ENCODE measurements at regions not wholly inside any gene's neighbourhood (a gene's known extent, or its start where the extent isn't known, plus 50 kb on each side); places are given as distances from the start of the nearest gene placed in this dataset.

DNA sequence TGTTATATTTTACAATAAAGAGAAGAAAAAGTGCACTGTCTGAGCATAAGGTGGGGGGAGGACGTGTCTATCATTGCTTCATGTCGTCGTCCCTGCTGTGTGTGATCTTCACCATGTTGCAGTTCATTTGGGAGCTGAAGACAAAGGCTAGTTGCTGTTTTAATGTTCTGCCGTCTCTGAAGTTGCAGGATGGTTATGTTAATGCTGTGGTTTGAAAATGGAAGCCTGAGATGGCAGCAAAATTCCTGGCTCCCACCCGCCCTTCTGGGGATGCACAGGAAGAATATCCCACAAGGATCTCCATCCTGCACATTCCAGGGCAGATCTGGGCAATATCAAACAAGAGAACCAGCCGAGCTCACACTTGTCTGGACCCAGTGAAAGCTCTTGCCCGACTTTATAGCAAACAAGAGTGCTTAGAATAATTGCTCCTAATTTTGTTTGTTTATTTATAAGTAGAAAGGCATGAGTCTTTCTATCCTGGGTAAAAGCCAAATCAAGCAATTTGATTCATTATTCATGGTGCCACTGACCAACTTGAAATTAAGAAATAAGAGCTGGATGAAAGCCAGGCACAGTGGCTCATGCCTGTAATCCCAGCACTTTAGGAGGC is 110.3 kb upstream of the ABCC4 start:
- Histone ChIP-seq H3K79me2 (ENCODE audit: control insufficient read depth, insufficient read depth, low read length) (no peaks in the 10 kb centered on the region), H3K4me1 (ENCODE audit: control insufficient read depth, extremely low read depth, insufficient read depth, low read length) (no peaks in the 10 kb centered on the region), H3K36me3 (ENCODE audit: control insufficient read depth in 2 of 2, extremely low read depth in 1 of 2, insufficient read depth in 2 of 2, low read length in 2 of 2) (no peaks in the 10 kb centered on the region), H3K4me3 (replicated peaks in 1 of 3; ENCODE audit: insufficient read depth in 1 of 3, low read depth in 1 of 3, low read length in 3 of 3) (no peak overlapping the region), H3K9me1 (replicated peaks; ENCODE audit: control insufficient read depth, extremely low read depth, insufficient read depth, low read length) (no peaks in the 10 kb centered on the region), H3K4me2 (ENCODE audit: insufficient read depth, low read length) (no peak overlapping the region), H3K27ac (ENCODE audit: insufficient read depth, low read depth, low read length) (no peak overlapping the region), H4K20me1 (replicated peaks; ENCODE audit: control insufficient read depth, extremely low read depth, insufficient read depth, low read length) (no peaks in the 10 kb centered on the region), H2AFZ (ENCODE audit: low read depth, low read length) (no peak overlapping the region), H3K9me3 (replicated peaks; ENCODE audit: control insufficient read depth, insufficient read depth, low read length) (no peaks in the 10 kb centered on the region), H3K9ac (replicated peaks; ENCODE audit: extremely low read depth, insufficient read depth, low read length) (no peak overlapping the region), H3K27me3 (ENCODE audit: control insufficient read depth in 2 of 2, insufficient read depth in 2 of 2, low read length in 2 of 2) (no peaks in the 10 kb centered on the region)
- intact Hi-C loops (cut with micrococcal nuclease) = no loop called here
- no TSS peak for BruUV-seq (replicated peaks)
- ChIA-PET CTCF (interaction anchor here (1.1 to 5.3 kb wide), 5 partner anchors 11 to 423 kb away, joined by 3 to 29 read pairs (median 4); no protein-coding TSS in a partner anchor), POLR2A (no interaction called here)
- FAIRE-seq (no peak), DNase-seq (ENCODE audit: low read depth, low spot score) (no peak)
- TF ChIP-seq JUN (IDR thresholded peaks at IDR 0.05; ENCODE audit: borderline replicate concordance, insufficient read depth, insufficient read length, low read depth) (no peak), FOS (IDR thresholded peaks at IDR 0.05; ENCODE audit: borderline replicate concordance, insufficient read depth, low read length) (no peak), EZH2 (IDR thresholded peaks at IDR 0.05; ENCODE audit: borderline replicate concordance, low read depth, low read length, severe bottlenecking) (no peak)
- TF ChIP-seq, protein P1, sequence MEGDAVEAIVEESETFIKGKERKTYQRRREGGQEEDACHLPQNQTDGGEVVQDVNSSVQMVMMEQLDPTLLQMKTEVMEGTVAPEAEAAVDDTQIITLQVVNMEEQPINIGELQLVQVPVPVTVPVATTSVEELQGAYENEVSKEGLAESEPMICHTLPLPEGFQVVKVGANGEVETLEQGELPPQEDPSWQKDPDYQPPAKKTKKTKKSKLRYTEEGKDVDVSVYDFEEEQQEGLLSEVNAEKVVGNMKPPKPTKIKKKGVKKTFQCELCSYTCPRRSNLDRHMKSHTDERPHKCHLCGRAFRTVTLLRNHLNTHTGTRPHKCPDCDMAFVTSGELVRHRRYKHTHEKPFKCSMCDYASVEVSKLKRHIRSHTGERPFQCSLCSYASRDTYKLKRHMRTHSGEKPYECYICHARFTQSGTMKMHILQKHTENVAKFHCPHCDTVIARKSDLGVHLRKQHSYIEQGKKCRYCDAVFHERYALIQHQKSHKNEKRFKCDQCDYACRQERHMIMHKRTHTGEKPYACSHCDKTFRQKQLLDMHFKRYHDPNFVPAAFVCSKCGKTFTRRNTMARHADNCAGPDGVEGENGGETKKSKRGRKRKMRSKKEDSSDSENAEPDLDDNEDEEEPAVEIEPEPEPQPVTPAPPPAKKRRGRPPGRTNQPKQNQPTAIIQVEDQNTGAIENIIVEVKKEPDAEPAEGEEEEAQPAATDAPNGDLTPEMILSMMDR (IDR thresholded peaks at IDR 0.05; ENCODE audit: extremely low read depth in 1 of 2, insufficient read depth in 1 of 2, low read depth in 1 of 2, low read length in 2 of 2) = no peak
- dilution Hi-C loops (cut with MboI; ENCODE audit: extremely low pct_ligation_motif_present, low sequenced_read_pairs) = no loop called here

- Histone ChIP-seq H3K9me3 (replicated peaks; ENCODE audit: control insufficient read depth, insufficient read depth, low read length) (no peaks in the 10 kb centered on the region), H3K9ac (replicated peaks; ENCODE audit: extremely low read depth, insufficient read depth, low read length) (no peak overlapping the region), H3K36me3 (ENCODE audit: control insufficient read depth in 2 of 2, extremely low read depth in 1 of 2, insufficient read depth in 2 of 2, low read length in 2 of 2) (no peaks in the 10 kb centered on the region), H3K4me3 (replicated peaks in 1 of 3; ENCODE audit: insufficient read depth in 1 of 3, low read depth in 1 of 3, low read length in 3 of 3) (no peak overlapping the region), H3K27me3 (ENCODE audit: control insufficient read depth in 2 of 2, insufficient read depth in 2 of 2, low read length in 2 of 2) (peaks cover 0 to 3% of the 10 kb centered on the region in 2 experiments), H4K20me1 (replicated peaks; ENCODE audit: control insufficient read depth, extremely low read depth, insufficient read depth, low read length) (no peaks in the 10 kb centered on the region), H3K9me1 (replicated peaks; ENCODE audit: control insufficient read depth, extremely low read depth, insufficient read depth, low read length) (no peaks in the 10 kb centered on the region), H3K79me2 (ENCODE audit: control insufficient read depth, insufficient read depth, low read length) (no peaks in the 10 kb centered on the region), H3K4me2 (ENCODE audit: insufficient read depth, low read length) (no peak overlapping the region), H3K4me1 (ENCODE audit: control insufficient read depth, extremely low read depth, insufficient read depth, low read length) (no peaks in the 10 kb centered on the region), H3K27ac (ENCODE audit: insufficient read depth, low read depth, low read length) (no peak overlapping the region), H2AFZ (ENCODE audit: low read depth, low read length) (no peak overlapping the region)
- BruUV-seq (replicated peaks) = no TSS peak
- ChIA-PET CTCF (interaction anchor here (0.6 kb wide), 1 partner anchor 289 kb away, joined by 4 read pairs; no protein-coding TSS in a partner anchor), POLR2A (no interaction called here)
- dilution Hi-C loops (cut with MboI; ENCODE audit: extremely low pct_ligation_motif_present, low sequenced_read_pairs) = no loop called here
- no peak for FAIRE-seq
- no peak for DNase-seq (ENCODE audit: low read depth, low spot score)
- no peak for TF ChIP-seq GATA2 (IDR thresholded peaks at IDR 0.05; ENCODE audit: insufficient read depth, insufficient read length, low read depth, low read length)
- TF ChIP-seq POLR2A (IDR thresholded peaks at IDR 0.05; ENCODE audit: low read depth, low read length) = no peak
- TF ChIP-seq JUN (IDR thresholded peaks at IDR 0.05; ENCODE audit: borderline replicate concordance, insufficient read depth, insufficient read length, low read depth) = no peak
- TF ChIP-seq EZH2 (IDR thresholded peaks at IDR 0.05; ENCODE audit: borderline replicate concordance, low read depth, low read length, severe bottlenecking) = no peak
- TF ChIP-seq FOS (IDR thresholded peaks at IDR 0.05; ENCODE audit: borderline replicate concordance, insufficient read depth, low read length) = no peak
- TF ChIP-seq MAX (IDR thresholded peaks at IDR 0.05; ENCODE audit: insufficient read depth, insufficient read length) = no peak
- TF ChIP-seq MYC (IDR thresholded peaks at IDR 0.05; ENCODE audit: low read depth, low read length) = no peak
- TF ChIP-seq POLR2AphosphoS5 (IDR thresholded peaks at IDR 0.05; ENCODE audit: insufficient read depth, low read depth, low read length) = no peak
- TF ChIP-seq, protein P1 (IDR thresholded peaks at IDR 0.05; ENCODE audit: extremely low read depth in 1 of 2, insufficient read depth in 1 of 2, low read depth in 1 of 2, low read length in 2 of 2) = no peak
- intact Hi-C loops (cut with micrococcal nuclease) = no loop called here
Measured at GRCh38 chr13:95418946-95419345, 117.7 kb upstream of the ABCC4 start.
